ENCODE measurements at regions not wholly inside any gene's neighbourhood (a gene's known extent, or its start where the extent isn't known, plus 50 kb on each side); places are given as distances from the start of the nearest gene placed in this dataset.

- Histone ChIP-seq H3K27me3 (replicated peaks in 1 of 7) (no peaks in the 10 kb centered on the region), H3K4me3 (no peak overlapping the region), H3K9me3 (no peaks in the 10 kb centered on the region), H3K27ac (no peak overlapping the region), H3K4me1 (peaks cover 0 to 15% (median 12%) of the 10 kb centered on the region in 6 donors), H3K36me3 (no peaks in the 10 kb centered on the region)
- intact Hi-C loops (cut with DNase I; ENCODE audit: low total_unique reads), result no loop called here
- 72 to 78% (median 77%) methylated on average over 6 to 8 of the region's 8 CpGs for WGBS, 5 donors
- TF ChIP-seq POLR2A (IDR thresholded peaks at IDR 0.05), result no peak
- TF ChIP-seq CTCF (IDR thresholded peaks at IDR 0.05 in 8 of 11, conservative IDR thresholded peaks at IDR 0.05 in 3 of 11), result no peak
- no peak for TF ChIP-seq POLR2AphosphoS5 (IDR thresholded peaks at IDR 0.05)
- DNase-seq, result no peak
Measured at GRCh38 chr13:40472427-40473220, 193.8 kb downstream of the FOXO1 start.

DNA sequence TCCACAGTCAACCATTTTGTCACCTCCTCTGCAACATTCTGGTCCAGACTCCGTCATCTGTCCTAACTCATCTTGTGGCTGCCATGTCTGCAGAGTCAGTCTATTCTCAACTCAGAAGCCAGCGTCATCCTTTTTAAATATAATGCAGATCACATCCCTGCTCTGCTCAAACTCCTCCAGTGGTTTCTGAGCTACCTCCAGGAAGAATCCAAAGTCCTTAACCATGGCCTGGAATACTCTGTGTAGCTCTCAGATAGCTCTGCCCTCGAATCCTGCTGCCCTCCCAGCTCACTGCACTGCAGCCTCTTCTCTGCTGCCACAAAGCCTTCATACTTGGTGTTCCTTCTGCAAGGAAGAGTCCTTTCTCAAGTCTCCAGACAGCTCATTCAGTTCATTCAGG is 190.8 kb downstream of the FOXO1 start:
- Histone ChIP-seq H3K27ac (no peak overlapping the region), H3K27me3 (replicated peaks in 1 of 7) (no peaks in the 10 kb centered on the region), H3K4me3 (no peak overlapping the region), H3K9me3 (no peaks in the 10 kb centered on the region), H3K4me1 (peaks cover 11 to 45% (median 33%) of the 10 kb centered on the region in 6 donors), H3K36me3 (no peaks in the 10 kb centered on the region)
- TF ChIP-seq CTCF (IDR thresholded peaks at IDR 0.05 in 8 of 11, conservative IDR thresholded peaks at IDR 0.05 in 3 of 11) (no peak), POLR2AphosphoS5 (IDR thresholded peaks at IDR 0.05) (no peak), POLR2A (IDR thresholded peaks at IDR 0.05) (no peak)
- intact Hi-C loops (cut with DNase I; ENCODE audit: low total_unique reads), result no loop called here
- no peak for DNase-seq
- 84 to 93% (median 91%) methylated on average over 3 of the region's 3 CpGs for WGBS, 5 donors

DNA sequence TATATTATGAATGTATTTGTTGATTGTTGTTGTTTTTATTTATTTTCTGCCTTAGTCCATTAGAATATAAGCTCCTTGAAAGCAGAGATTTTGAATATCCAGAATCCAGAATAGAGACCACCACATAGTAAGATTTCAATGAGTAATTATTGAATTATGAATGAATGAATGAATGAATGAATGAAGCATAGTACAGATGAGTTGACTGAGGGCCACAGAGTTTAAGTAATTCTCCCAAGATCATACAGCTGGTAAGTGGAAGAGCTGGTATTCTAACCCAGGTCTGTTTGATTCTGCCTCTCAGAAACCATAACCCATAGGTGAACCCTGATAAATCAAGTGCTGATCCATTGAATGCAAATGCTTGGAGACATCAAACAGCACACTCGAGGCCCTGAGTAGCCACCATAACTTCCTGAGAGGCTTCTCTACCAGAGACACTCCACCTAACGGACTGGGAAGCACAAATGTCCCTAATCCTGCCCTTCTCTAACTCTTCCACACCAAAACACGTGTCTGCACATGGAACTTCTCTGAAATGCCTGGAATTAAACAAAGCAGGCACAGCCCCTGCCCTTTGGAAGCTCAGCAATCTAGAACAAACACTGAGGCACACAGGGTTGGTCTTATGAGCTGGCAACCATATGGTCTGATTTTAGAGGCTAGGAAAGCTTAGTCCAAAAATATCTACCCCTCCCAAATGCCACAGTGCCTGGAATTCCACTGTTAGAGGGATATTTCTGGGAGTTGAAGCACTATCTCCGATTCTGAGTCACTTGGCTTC is 190.1 kb downstream of the FOXO1 start:
- H3K4me3 ChIP-seq, result no peak overlapping the region
- 67 to 81% (median 72%) methylated on average over 4 of the region's 4 CpGs for WGBS, 5 donors
- TF ChIP-seq POLR2A (IDR thresholded peaks at IDR 0.05) (no peak), POLR2AphosphoS5 (IDR thresholded peaks at IDR 0.05) (no peak), CTCF (IDR thresholded peaks at IDR 0.05 in 8 of 11, conservative IDR thresholded peaks at IDR 0.05 in 3 of 11) (no peak)
- intact Hi-C loops (cut with DNase I; ENCODE audit: low total_unique reads), result no loop called here
- H3K9me3 ChIP-seq, result no peaks in the 10 kb centered on the region
- H3K27ac ChIP-seq, result no peak overlapping the region
- H3K36me3 ChIP-seq, result no peaks in the 10 kb centered on the region
- no peaks in the 10 kb centered on the region for H3K27me3 ChIP-seq (replicated peaks in 1 of 7)
- peaks cover 14 to 52% (median 39%) of the 10 kb centered on the region in 6 donors for H3K4me1 ChIP-seq
- DNase-seq, result no peak
